Fibroblast of skin of left quadriceps (primary cell): ENCODE measurements at regions not wholly inside any gene's neighbourhood (a gene's known extent, or its start where the extent isn't known, plus 50 kb on each side); places are given as distances from the start of the nearest gene placed in this dataset.
A peak's percentile ranks its signal among the peaks of the same experiment; 100 is the strongest.

ENCODE experiments used
- DNase-seq, 2 experiments: peaks; one replicate each; pipeline ENCODE4 v3.0.0-alpha.2; 2013; ENCODE audit warnings: low read depth in 2 of 2

GRCh38 chr6:139553916-139554315 is 179.5 kb upstream of the CITED2 start:
- DNase-seq: no peak

- no peak for DNase-seq
Observed at GRCh38 chr6:139551376-139551775, 176.9 kb upstream of the CITED2 start.

GRCh38 chr6:139550361-139550760 is 175.9 kb upstream of the CITED2 start:
- DNase-seq: no peak

DNA sequence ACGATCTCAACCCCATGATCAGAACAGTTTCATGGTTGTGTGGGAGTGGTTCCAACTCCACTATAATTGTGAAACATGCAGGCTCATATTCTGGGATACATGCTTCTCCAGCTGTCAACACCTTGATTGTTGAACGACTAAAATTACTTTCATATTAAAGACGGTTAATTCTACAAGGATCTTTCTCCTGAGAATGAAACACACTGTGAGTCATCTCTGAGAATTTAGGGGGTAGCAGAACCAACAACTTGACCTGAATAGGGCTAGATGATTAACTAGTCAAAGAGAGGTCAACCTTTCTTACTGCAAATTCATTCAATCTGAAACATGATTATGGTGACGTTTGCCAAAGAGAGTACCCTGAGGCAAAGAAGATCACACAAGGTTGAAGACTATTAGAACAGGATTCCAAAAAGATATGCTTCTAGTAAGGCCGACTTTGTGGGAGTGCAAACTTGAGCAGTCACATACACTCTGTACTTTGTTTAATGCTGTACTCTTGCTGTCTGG is 175.2 kb upstream of the CITED2 start:
- peak; percentile 73 for DNase-seq

- no peak for DNase-seq
Observed at GRCh38 chr6:139547804-139548203, 173.4 kb upstream of the CITED2 start.

DNA sequence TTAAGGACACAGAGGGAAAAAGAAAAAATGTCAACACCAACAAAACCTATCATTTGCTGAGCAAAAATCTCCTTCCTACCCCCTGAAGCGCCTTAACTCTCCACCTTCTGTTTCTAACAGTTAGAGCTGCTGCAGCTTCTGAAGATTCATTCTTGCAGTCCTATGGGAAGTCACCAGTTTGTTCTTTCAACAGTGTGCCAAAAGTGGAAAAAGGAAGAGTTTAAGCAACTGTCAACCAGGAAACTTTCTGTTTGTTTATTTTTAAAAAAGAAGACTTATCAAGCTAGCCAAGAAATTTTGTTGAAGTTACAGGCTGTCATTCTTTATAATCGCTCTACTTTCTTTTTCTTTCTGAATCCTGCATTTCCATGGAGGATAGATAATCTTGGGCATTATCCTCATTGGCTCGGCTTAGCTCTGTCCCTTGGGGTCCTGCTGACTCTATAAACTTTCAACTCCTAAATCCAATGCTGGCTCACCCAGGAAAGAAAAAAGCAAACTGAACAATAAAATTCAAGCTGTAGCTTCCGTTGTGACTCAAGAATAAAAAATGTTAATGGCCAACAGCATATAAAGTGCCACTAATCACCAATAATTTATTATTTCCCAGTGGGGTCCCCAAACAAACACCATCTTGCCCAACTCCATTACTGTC is 172.8 kb upstream of the CITED2 start:
- no peak for DNase-seq

GRCh38 chr6:139546106-139546472 is 171.6 kb upstream of the CITED2 start:
- peak; percentile 58 to 64 for DNase-seq

DNA sequence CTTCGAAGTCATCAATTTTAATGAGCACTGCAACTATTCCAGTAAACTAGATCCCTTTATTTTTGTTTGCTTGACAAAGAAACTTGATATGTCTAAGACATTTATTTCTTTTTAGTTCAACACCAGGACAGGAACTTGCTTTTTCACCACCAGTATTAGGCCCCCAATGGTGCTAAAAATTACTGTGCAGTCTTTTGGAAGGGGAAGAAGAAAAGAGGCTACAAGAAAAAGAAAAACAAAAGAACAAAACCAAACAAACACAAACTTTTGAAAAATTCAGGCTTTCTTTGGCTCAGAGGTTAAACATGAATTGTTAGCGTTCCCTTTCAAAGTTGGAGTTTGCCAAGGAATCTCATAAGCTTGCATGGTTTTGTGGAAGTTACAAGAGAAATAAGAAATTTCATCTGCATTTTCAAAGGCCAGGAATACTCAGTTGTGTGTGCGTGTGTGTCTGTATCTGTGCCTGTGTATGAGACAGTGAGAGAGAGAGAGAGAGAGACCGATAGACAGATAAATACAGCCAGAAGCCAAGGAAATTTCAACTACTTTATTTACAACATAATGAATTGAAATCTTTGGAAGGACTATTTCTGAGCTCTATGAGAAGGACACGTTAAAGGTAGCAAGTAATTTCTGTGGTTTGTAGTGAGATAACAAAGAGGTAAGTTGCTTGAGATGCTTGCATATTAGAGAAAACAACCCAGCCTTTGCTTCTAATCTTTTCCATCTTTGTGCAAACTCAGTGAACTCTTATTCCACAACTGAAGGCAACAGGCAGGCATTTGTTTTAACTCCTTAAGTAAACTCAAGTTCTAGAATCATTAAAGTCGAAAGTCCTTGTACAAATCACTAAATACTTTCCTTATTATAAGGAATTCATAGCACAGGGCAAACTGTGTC is 171.0 kb upstream of the CITED2 start:
- DNase-seq: no peak

GRCh38 chr6:139544701-139545057 is 170.2 kb upstream of the CITED2 start:
- DNase-seq: no peak

GRCh38 chr6:139542351-139542750 is 167.9 kb upstream of the CITED2 start:
- DNase-seq: no peak

- no peak for DNase-seq
Observed at GRCh38 chr6:139540894-139541293, 166.4 kb upstream of the CITED2 start.

DNA sequence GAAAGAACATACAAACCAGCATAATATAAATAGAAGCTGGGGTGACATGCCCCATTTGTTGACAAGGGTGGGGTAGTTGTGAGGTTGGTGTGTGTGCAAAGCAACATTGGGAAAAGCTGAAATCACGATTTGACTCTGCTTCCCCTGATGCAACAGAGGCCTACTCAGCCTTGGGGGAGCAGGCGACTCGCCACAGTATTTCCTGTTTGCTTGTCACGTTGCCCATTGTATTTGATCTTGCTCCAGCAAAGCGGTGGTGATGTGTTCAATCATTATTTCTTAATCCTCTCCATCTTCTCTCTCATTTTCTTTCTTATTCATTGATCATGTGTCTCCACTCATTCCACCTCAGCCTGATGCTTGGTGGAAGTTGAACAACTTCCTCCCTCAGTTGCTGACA is 165.8 kb upstream of the CITED2 start:
- peak in 1 of 2 experiments; percentile 54 for DNase-seq

DNA sequence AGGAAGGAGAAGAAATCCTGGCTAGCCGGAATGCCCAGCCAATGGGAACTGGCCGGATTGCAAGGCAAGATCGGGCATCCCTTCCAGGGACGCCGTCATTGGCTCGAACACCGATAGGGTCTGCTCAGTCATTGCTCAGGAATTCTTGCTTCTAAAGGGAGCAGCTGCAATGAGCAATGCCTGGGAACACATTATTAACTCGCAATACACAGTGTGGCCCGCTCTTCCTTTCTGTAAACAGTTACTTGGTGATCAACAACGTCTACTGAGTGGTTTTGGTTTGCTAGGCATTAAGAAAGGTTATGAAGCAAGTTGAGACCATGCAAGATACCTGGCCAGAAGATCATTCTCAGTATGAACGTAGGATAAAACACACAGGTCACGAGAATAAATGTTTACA is 165.4 kb upstream of the CITED2 start:
- DNase-seq: peak; percentile 67 to 69

DNA sequence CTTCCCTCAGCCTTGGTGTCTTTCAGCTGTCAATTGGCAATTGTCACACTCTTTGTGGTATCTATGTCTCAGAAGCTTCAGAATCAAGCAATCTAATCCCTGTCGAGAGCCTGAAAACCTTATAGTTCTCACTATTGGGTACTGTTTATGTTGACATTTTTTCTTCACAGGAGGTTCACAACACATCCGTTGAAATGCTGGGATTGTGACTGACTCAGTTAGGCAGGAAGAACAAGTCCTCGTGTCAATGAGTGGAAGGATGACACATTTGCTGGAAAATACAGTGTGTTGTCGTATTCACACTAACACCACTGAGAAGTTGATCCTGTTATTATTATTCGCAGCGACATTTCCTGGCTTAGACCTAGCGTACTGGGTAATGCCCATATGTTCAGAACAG is 163.9 kb upstream of the CITED2 start:
- DNase-seq: no peak

DNA sequence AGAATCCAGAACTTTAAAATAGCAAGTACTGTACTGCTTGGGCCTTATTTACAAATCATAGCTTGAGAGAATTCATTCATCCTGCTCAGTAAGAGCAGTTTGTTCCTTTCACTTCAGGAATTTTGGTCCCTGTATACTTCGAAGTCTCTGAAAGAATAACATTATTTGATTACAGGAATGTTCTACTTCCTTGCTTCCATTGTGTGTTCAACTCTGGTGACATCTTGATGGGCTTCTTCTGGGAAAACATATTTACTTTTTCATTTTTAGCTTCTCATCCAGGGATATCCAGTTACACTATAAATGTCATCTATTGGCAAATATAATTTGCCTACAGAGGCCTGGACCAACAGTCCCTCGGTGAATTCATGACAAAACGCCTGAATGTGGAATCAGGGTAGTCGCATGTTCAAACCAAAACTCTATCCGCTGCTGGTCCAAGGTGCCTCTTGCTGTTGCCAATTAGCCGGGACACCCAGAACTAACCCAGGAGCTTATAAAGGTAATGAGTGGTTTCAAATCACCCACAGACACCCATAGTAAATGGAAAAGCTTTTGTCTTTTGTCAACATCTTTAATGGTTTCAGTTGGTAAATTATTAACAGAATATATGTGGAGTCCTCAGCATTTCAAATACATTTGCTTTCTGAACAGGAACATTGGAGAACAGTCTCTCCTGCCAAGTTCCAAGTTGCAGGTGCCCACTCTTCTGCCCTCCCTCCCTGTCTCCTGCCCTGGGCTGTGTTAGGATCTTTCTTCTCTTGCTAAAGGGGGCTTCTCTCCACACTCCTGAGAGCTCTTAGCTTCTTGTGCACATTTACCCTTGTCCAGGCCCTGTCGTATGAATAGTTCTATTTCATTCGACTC is 162.5 kb upstream of the CITED2 start:
- DNase-seq: no peak

GRCh38 chr6:139534472-139535115 is 160.1 kb upstream of the CITED2 start:
- no peak for DNase-seq

- peak; percentile 68 to 70 for DNase-seq
Observed at GRCh38 chr6:139533573-139534471, 159.4 kb upstream of the CITED2 start.

DNA sequence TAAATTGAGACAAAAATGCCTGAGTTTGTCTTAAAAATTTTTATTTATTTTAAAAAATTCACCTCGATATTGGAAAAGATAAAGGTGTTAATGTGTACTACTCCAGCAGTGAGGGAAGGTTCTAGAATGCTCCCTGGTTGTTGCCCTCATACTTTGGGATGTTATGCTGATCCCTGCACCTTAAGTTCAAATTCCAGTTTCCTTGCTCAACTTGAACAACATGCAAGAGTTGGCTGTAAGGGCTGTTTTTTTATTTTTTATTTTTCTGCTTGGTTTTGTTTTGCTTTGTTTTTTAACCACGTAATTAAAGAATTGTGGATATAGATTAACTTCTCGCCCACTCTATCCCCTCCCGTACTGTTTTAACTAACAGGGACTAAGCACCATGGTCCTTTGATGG is 158.7 kb upstream of the CITED2 start:
- DNase-seq: no peak

DNA sequence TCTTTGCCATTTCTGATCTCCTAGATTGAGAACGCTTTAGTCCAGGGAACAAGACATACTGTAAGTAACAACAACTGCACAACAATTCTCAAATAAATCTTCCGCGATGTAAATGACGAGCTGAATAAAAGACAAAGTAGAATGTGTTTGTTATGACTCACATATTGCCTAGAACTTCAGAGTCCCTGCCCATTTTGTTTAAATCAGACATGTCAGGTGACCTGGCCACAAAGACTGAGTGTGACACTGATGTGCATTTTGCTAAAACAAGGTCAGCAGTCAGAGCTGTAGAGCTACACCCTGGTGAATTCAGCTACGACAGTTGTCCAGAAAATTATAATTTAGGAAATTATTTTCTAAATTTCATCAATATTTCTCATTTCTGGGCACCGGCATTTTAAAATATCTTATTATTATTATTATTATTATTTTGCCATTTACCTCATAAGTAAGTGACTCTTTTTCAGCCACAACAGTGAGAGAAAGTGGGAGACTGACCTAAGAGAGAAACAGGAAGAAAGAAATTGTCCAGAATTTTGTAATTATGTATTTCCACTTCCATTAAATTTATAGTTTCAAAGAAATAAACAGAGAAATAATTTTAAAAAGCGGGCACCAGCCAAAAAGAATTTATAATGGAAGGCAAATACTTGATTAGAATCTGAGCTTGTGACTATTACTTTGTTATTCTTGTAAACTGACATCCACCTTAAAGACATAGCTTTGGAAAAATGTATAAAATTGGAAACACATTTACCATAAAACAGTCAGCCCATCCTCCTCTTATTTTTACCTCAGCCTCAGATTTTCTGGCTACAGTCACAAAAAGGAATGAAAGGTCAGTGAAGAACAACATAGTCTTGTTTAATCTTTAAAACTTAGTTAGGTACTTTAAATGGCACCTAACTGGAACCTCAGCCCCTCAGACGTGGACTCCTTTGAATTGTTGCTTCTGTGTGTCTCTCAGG is 157.0 kb upstream of the CITED2 start:
- DNase-seq: peak in 1 of 2 experiments; percentile 54
